Stomach (tissue), 8 donors: ENCODE measurements at regions not wholly inside any gene's neighbourhood (a gene's known extent, or its start where the extent isn't known, plus 50 kb on each side); places are given as distances from the start of the nearest gene placed in this dataset.

Experiments used
- DNase-seq, 2 donors: peaks; one replicate each; pipeline versions ENCODE4 v3.0.0 to v3.0.0-alpha.2; 2013 to 2019
- H3K27ac ChIP-seq, 5 donors: fragments of 200-600 bp in 4 of 5; sonication (generic) in 4 of 5; one replicate each; pipeline ENCODE4 v1.5.1; 2013 to 2019; ENCODE audit warnings: mild to moderate bottlenecking in 1 of 5, moderate library complexity in 1 of 5
- H3K27me3 ChIP-seq, 3 donors: fragments of 200-600 bp; sonication (generic); one replicate each; pipeline ENCODE4 v1.5.1; 2017 to 2019; ENCODE audit warnings: mixed run types in 1 of 3
- H3K36me3 ChIP-seq, 4 donors: fragments of 200-600 bp; sonication (generic); 1 replicate in 3 of 4; 2 replicates in 1 of 4; pipeline ENCODE4 v1.5.1; 2016 to 2019
- H3K4me1 ChIP-seq, 4 donors: fragments of 200-600 bp; sonication (generic); one replicate each; pipeline ENCODE4 v1.5.1; 2016 to 2019
- H3K4me3 ChIP-seq, 4 donors: fragments of 200-600 bp; sonication (generic) in 3 of 4; one replicate each; pipeline ENCODE4 v1.5.1; 2016 to 2019; ENCODE audit warnings: mild to moderate bottlenecking in 1 of 4
- H3K9me3 ChIP-seq, 4 donors: fragments of 200-600 bp; sonication (generic); one replicate each; pipeline ENCODE4 v1.5.1; 2016 to 2019
- CTCF ChIP-seq, 7 experiments: fragments of 450-650 bp in 4 of 7; fragments of 200-600 bp in 3 of 7; sonication (generic) in 3 of 7; IDR thresholded peaks; one replicate each; pipeline ENCODE4 v1.5.1; 2016 to 2019; ENCODE audit warnings: antibody characterized with exemption in 7 of 7, control low read depth in 2 of 7, mild to moderate bottlenecking in 1 of 7
- EP300 ChIP-seq: sonication (generic); formaldehyde crosslinking; IDR thresholded peaks from one replicate; pipeline ENCODE4 v1.6.1; 2017; ENCODE audit warnings: antibody characterized with exemption
- POLR2A ChIP-seq, 4 donors: fragments of 450-650 bp; IDR thresholded peaks; one replicate each; pipeline ENCODE4 v1.6.1; 2016; ENCODE audit warnings: antibody characterized with exemption in 4 of 4, control low read depth in 2 of 4, mild to moderate bottlenecking in 1 of 4, moderate library complexity in 1 of 4
- POLR2AphosphoS5 ChIP-seq, 3 donors: sonication (generic); formaldehyde crosslinking; IDR thresholded peaks; one replicate each; pipeline ENCODE4 v1.6.1; 2016; ENCODE audit warnings: antibody characterized with exemption in 3 of 3
- WGBS, 5 donors: extraction: QIAGEN DNeasy Blood & Tissue Kit in 3 of 5; methylation state at CpG; one replicate each; pipeline versions ENCODE4 v1.1.5 to v1.1.7; 2013 to 2018; 5-methylcytosine and 5-hydroxymethylcytosine counted together
- intact Hi-C: fragments of 100-400 bp; cut with DNase I; formaldehyde crosslinking; loops from one replicate; pipeline ENCODE4 v1.15.1; 2023; ENCODE audit warnings: low total_unique reads
- donor health status: healthy with polysubstance abuse.
- donor health status: Bipolar disorder and iron deficiency.
- donor health status: healthy.

GRCh38 chr2:224284134-224284946, 117.6 kb downstream of the FAM124B start:
- Histone ChIP-seq H3K4me1 (peaks cover 0 to 9% (median 0%) of the 10 kb centered on the region in 4 donors), H3K36me3 (no peaks in the 10 kb centered on the region), H3K4me3 (no peak overlapping the region), H3K9me3 (no peaks in the 10 kb centered on the region), H3K27ac (no peak overlapping the region), H3K27me3 (no peaks in the 10 kb centered on the region)
- intact Hi-C loops = no loop called here
- TF ChIP-seq POLR2AphosphoS5 (IDR thresholded peaks at IDR 0.05) (no peak), CTCF (IDR thresholded peaks at IDR 0.05) (peak in 5 of 7 experiments; percentile 27 to 82 (median 70))
- WGBS, 5 donors = 28 to 54% (median 30%) methylated on average over 1 of the region's 1 CpG
- peak in 1 of 2 donors; percentile 55 for DNase-seq

- no peaks in the 10 kb centered on the region for H3K9me3 ChIP-seq
- no peak for DNase-seq
- no peaks in the 10 kb centered on the region for H3K27me3 ChIP-seq
- H3K36me3 ChIP-seq = no peaks in the 10 kb centered on the region
- intact Hi-C loops = no loop called here
- peaks cover 0 to 9% (median 0%) of the 10 kb centered on the region in 4 donors for H3K4me1 ChIP-seq
- no peak for TF ChIP-seq POLR2A (IDR thresholded peaks at IDR 0.05)
- TF ChIP-seq EP300 = no peak
- TF ChIP-seq POLR2AphosphoS5 (IDR thresholded peaks at IDR 0.05) = no peak
- no peak for TF ChIP-seq CTCF (IDR thresholded peaks at IDR 0.05)
- H3K4me3 ChIP-seq = no peak overlapping the region
- 70 to 84% (median 81%) methylated on average over 8 of the region's 8 CpGs for WGBS, 5 donors
- no peak overlapping the region for H3K27ac ChIP-seq
Measured at GRCh38 chr2:224283466-224283965, 118.4 kb downstream of the FAM124B start.

- 84 to 94% (median 88%) methylated on average over 2 of the region's 2 CpGs for WGBS, 5 donors
- Histone ChIP-seq H3K9me3 (no peaks in the 10 kb centered on the region), H3K27ac (no peak overlapping the region), H3K36me3 (no peaks in the 10 kb centered on the region), H3K4me3 (no peak overlapping the region), H3K27me3 (no peaks in the 10 kb centered on the region), H3K4me1 (peaks cover 0 to 4% (median 0%) of the 10 kb centered on the region in 4 donors)
- intact Hi-C loops = no loop called here
- no peak for TF ChIP-seq POLR2AphosphoS5 (IDR thresholded peaks at IDR 0.05)
- TF ChIP-seq POLR2A (IDR thresholded peaks at IDR 0.05) = no peak
- TF ChIP-seq EP300 = no peak
- no peak for TF ChIP-seq CTCF (IDR thresholded peaks at IDR 0.05)
- no peak for DNase-seq
Measured at GRCh38 chr2:224281374-224281773, 120.5 kb downstream of the FAM124B start.

GRCh38 chr2:224278531-224278930, 123.4 kb downstream of the FAM124B start:
- WGBS, 5 donors = 71 to 88% (median 80%) methylated on average over 3 of the region's 3 CpGs
- TF ChIP-seq POLR2AphosphoS5 (IDR thresholded peaks at IDR 0.05) (no peak), EP300 (no peak), CTCF (IDR thresholded peaks at IDR 0.05) (no peak), POLR2A (IDR thresholded peaks at IDR 0.05) (no peak)
- no peak overlapping the region for H3K27ac ChIP-seq
- no peaks in the 10 kb centered on the region for H3K4me1 ChIP-seq
- H3K27me3 ChIP-seq = no peaks in the 10 kb centered on the region
- no peak for DNase-seq
- no peak overlapping the region for H3K4me3 ChIP-seq
- H3K9me3 ChIP-seq = no peaks in the 10 kb centered on the region
- intact Hi-C loops = no loop called here
- H3K36me3 ChIP-seq = no peaks in the 10 kb centered on the region
